ENCODE measurements at regions not wholly inside any gene's neighbourhood (a gene's known extent, or its start where the extent isn't known, plus 50 kb on each side); places are given as distances from the start of the nearest gene placed in this dataset.

DNA sequence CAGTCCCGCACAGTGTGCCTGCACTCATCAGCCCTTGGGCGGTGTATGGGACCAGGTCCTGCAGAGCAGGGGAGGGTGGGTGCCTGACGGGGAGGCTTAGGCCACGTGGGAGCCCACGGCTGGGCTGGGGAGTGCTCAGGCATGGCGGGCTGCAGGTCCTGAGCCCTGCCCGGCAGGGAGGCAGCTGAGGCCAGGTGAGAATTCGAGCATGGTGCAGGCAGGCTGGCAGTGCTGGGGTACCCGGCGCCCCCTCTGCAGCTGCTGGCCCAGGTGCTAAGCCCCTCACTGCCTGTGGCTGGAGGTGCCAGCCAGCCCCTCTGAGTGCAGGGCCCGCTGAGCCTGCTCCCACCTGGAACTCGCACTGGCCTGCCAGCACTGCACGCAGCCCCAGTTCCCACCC lies 630.9 kb upstream of the PCDH20 start:
- Histone ChIP-seq H3K4me1 (no peaks in the 10 kb centered on the region), H3K9me3 (no peaks in the 10 kb centered on the region), H3K4me3 (no peak overlapping the region), H3K27me3 (no peaks in the 10 kb centered on the region), H3K27ac (no peak overlapping the region), H3K36me3 (replicated peaks in 1 of 2; ENCODE audit: insufficient read depth in 1 of 2, low read depth in 2 of 2) (no peaks in the 10 kb centered on the region)
- no peak for ATAC-seq
- intact Hi-C loops (cut with DNase I) = no loop called here
- WGBS, 2 donors = 84 to 88% methylated on average over 3 to 11 of the region's 13 CpGs
- TF ChIP-seq, protein P1, sequence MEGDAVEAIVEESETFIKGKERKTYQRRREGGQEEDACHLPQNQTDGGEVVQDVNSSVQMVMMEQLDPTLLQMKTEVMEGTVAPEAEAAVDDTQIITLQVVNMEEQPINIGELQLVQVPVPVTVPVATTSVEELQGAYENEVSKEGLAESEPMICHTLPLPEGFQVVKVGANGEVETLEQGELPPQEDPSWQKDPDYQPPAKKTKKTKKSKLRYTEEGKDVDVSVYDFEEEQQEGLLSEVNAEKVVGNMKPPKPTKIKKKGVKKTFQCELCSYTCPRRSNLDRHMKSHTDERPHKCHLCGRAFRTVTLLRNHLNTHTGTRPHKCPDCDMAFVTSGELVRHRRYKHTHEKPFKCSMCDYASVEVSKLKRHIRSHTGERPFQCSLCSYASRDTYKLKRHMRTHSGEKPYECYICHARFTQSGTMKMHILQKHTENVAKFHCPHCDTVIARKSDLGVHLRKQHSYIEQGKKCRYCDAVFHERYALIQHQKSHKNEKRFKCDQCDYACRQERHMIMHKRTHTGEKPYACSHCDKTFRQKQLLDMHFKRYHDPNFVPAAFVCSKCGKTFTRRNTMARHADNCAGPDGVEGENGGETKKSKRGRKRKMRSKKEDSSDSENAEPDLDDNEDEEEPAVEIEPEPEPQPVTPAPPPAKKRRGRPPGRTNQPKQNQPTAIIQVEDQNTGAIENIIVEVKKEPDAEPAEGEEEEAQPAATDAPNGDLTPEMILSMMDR (IDR thresholded peaks at IDR 0.05) = no peak
- TF ChIP-seq POLR2A (IDR thresholded peaks at IDR 0.05) = no peak
- no peak for DNase-seq

DNA sequence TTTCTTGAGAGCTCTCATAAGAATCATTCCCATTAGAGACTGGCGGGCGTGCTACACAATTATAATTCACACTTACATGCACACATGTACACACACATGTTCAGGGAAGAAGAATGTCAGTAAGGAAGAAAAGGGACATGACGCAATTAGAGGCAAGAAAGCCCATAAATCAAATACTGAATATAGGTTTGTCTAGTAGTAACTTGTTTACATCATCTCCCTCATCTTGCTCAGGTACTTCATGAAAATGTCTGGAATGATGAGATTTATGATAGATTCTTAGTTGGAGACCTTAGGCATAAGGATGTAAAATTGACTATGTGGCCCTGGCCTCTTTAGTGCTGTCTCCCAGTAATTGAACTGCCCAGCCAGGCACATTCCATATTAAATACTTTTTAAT lies 628.0 kb upstream of the PCDH20 start:
- no peak for ATAC-seq
- 73 to 84% methylated on average over 3 of the region's 3 CpGs for WGBS, 2 donors

DNA sequence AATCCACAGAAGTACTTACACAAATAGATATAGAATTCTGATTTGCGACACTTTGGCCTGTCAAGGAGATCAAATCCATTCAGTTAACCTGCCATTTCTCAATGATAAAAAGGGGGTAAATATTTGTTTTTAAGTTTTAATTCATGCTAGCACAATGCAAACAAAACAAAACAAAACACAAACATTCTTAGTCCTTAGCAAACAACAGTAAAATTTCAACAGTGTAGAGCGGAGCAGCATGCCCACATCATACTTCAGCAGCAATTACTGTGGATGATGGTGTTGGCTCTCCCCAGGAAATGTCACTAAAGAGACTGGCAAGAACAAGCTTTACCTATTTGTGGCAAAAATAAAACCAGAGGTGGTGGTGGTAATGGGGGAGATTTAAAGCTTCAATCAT lies 625.2 kb upstream of the PCDH20 start:
- Histone ChIP-seq H3K27me3 (no peaks in the 10 kb centered on the region), H3K9me3 (no peaks in the 10 kb centered on the region), H3K27ac (no peak overlapping the region), H3K4me1 (no peaks in the 10 kb centered on the region), H3K36me3 (replicated peaks in 1 of 2; ENCODE audit: insufficient read depth in 1 of 2, low read depth in 2 of 2) (no peaks in the 10 kb centered on the region), H3K4me3 (no peak overlapping the region)
- 47 to 63% methylated on average over 2 of the region's 2 CpGs for WGBS, 2 donors
- ATAC-seq = no peak
- TF ChIP-seq POLR2A (IDR thresholded peaks at IDR 0.05) = no peak
- TF ChIP-seq, protein P1 (IDR thresholded peaks at IDR 0.05) = no peak
- DNase-seq = no peak
- intact Hi-C loops (cut with DNase I) = no loop called here

More for the DNA sequence above, 628.0 kb upstream of the PCDH20 start:
- DNase-seq = no peak
- H3K27me3 ChIP-seq = no peaks in the 10 kb centered on the region
- no peaks in the 10 kb centered on the region for H3K36me3 ChIP-seq (replicated peaks in 1 of 2; ENCODE audit: insufficient read depth in 1 of 2, low read depth in 2 of 2)
- H3K4me1 ChIP-seq = no peaks in the 10 kb centered on the region
- intact Hi-C loops (cut with DNase I) = no loop called here
- no peak overlapping the region for H3K27ac ChIP-seq
- TF ChIP-seq, protein P1 (IDR thresholded peaks at IDR 0.05) = no peak
- no peak for TF ChIP-seq POLR2A (IDR thresholded peaks at IDR 0.05)
- H3K4me3 ChIP-seq = no peak overlapping the region
- H3K9me3 ChIP-seq = no peaks in the 10 kb centered on the region

DNA sequence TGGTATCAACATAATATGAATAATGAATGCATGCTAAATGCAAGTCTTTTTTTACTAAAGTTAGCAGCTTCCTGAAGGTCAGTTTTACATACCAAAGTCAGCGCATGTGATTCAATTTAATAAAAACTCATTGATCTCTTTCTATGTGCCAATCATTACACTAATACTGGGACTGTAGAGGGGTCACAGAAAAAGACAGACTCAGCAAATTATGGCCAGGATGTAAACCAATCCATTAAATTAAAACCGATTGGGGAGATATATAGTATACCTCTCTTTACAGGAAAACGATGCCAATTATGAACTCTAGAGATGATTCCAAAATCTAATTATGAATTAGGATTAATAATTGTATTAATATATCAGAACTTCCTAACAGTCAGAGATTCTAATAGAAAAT lies 624.4 kb upstream of the PCDH20 start:
- Histone ChIP-seq H3K27ac (no peak overlapping the region), H3K4me1 (no peaks in the 10 kb centered on the region), H3K4me3 (no peak overlapping the region), H3K27me3 (no peaks in the 10 kb centered on the region), H3K36me3 (replicated peaks in 1 of 2; ENCODE audit: insufficient read depth in 1 of 2, low read depth in 2 of 2) (no peaks in the 10 kb centered on the region), H3K9me3 (no peaks in the 10 kb centered on the region)
- TF ChIP-seq, protein P1 (IDR thresholded peaks at IDR 0.05) = no peak
- TF ChIP-seq POLR2A (IDR thresholded peaks at IDR 0.05) = no peak
- WGBS, 2 donors = 52 to 58% methylated on average over 3 of the region's 3 CpGs
- DNase-seq (no peak), ATAC-seq (no peak)
- intact Hi-C loops (cut with DNase I) = no loop called here

DNA sequence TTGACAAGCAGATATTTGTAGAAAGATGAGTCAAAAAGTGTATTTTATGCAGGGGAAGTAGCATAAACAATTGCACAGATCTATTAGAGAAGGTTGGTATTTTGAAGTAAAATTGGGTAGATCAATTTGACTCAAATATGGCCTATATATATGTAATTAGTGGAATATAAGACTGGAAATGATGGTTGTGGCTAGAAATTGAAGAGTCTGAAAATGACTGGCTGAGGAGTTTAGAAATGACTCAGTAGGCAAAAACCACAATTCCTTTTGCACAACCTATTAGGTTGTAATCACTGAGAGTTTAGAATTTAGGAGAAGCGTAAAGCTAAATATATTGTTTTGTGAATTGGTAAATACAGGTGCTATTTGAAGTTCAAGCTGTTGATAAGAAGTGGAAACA lies 622.6 kb upstream of the PCDH20 start:
- no peak for ATAC-seq
- TF ChIP-seq POLR2A (IDR thresholded peaks at IDR 0.05) = no peak
- TF ChIP-seq, protein P1 (IDR thresholded peaks at IDR 0.05) = no peak
- intact Hi-C loops (cut with DNase I) = no loop called here
- 50% methylated on average over 1 of the region's 1 CpG for WGBS, 2 donors
- Histone ChIP-seq H3K9me3 (no peaks in the 10 kb centered on the region), H3K36me3 (replicated peaks in 1 of 2; ENCODE audit: insufficient read depth in 1 of 2, low read depth in 2 of 2) (no peaks in the 10 kb centered on the region), H3K4me3 (no peak overlapping the region), H3K27me3 (no peaks in the 10 kb centered on the region), H3K4me1 (no peaks in the 10 kb centered on the region), H3K27ac (no peak overlapping the region)
- no peak for DNase-seq
